ENCODE measurements at regions not wholly inside any gene's neighbourhood (a gene's known extent, or its start where the extent isn't known, plus 50 kb on each side); places are given as distances from the start of the nearest gene placed in this dataset.

- no peak overlapping the region for H3K4me3 ChIP-seq (ENCODE audit: low read depth, low read length)
- ChIA-PET POLR2A (no interaction called here), CTCF (interaction anchor here (0.6 to 3.3 kb wide), 21 partner anchors 8 to 1344 kb away, joined by 3 to 20 read pairs (median 5); no protein-coding TSS in a partner anchor)
- DNase-seq (ENCODE audit: low read depth, low spot score) = no peak
- TF ChIP-seq, protein P1, sequence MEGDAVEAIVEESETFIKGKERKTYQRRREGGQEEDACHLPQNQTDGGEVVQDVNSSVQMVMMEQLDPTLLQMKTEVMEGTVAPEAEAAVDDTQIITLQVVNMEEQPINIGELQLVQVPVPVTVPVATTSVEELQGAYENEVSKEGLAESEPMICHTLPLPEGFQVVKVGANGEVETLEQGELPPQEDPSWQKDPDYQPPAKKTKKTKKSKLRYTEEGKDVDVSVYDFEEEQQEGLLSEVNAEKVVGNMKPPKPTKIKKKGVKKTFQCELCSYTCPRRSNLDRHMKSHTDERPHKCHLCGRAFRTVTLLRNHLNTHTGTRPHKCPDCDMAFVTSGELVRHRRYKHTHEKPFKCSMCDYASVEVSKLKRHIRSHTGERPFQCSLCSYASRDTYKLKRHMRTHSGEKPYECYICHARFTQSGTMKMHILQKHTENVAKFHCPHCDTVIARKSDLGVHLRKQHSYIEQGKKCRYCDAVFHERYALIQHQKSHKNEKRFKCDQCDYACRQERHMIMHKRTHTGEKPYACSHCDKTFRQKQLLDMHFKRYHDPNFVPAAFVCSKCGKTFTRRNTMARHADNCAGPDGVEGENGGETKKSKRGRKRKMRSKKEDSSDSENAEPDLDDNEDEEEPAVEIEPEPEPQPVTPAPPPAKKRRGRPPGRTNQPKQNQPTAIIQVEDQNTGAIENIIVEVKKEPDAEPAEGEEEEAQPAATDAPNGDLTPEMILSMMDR (IDR thresholded peaks at IDR 0.05; ENCODE audit: insufficient read depth, low read length, missing control alignments) = peak; percentile 48
These were observed 184.2 kb upstream of the BMP2 start for GRCh38 chr20:6583134-6583738.

DNA sequence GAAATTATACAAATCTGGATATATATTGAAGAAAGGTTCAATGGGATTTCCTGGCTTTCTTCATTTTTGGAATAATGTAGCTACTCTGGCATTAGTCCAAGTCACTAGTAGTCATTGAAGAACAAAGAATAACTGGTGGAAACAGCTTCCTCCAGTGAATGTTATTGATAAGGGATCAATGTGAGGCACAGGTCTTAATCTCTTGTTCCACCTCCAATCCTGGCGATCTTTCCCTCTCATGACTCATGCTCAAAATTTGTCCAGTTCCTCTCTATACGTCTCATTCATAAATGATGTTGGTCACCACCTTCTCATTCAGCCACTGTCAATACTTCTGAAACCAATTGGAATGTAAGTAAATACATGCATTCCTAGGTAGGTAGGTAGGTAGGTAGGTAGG lies 185.0 kb upstream of the BMP2 start:
- POLR2A ChIA-PET = no interaction called here

GRCh38 chr20:6580486-6580885 lies 187.0 kb upstream of the BMP2 start:
- ChIA-PET POLR2A (no interaction called here), CTCF (no interaction called here)
- no peak overlapping the region for H3K4me3 ChIP-seq (ENCODE audit: low read depth, low read length)
- TF ChIP-seq, protein P1 (IDR thresholded peaks at IDR 0.05; ENCODE audit: insufficient read depth, low read length, missing control alignments) = no peak
- no peak for DNase-seq (ENCODE audit: low read depth, low spot score)

More for the DNA sequence above, 185.0 kb upstream of the BMP2 start:
- DNase-seq (ENCODE audit: low read depth, low spot score) = no peak
- TF ChIP-seq, protein P1 (IDR thresholded peaks at IDR 0.05; ENCODE audit: insufficient read depth, low read length, missing control alignments) = no peak
- CTCF ChIA-PET = interaction anchor here (0.7 to 3.3 kb wide), 19 partner anchors 7 to 1345 kb away, joined by 3 to 20 read pairs (median 5); no protein-coding TSS in a partner anchor
- H3K4me3 ChIP-seq (ENCODE audit: low read depth, low read length) = no peak overlapping the region

- CTCF ChIA-PET = no interaction called here
- no peak overlapping the region for H3K4me3 ChIP-seq (ENCODE audit: low read depth, low read length)
- no peak for DNase-seq (ENCODE audit: low read depth, low spot score)
- TF ChIP-seq, protein P1 (IDR thresholded peaks at IDR 0.05; ENCODE audit: insufficient read depth, low read length, missing control alignments) = no peak
- POLR2A ChIA-PET = no interaction called here
These were observed 187.7 kb upstream of the BMP2 start for GRCh38 chr20:6579824-6580223.

- CTCF ChIA-PET = no interaction called here
- DNase-seq (ENCODE audit: low read depth, low spot score) = no peak
- POLR2A ChIA-PET = no interaction called here
These were observed 188.1 kb upstream of the BMP2 start for GRCh38 chr20:6579417-6579816.

DNA sequence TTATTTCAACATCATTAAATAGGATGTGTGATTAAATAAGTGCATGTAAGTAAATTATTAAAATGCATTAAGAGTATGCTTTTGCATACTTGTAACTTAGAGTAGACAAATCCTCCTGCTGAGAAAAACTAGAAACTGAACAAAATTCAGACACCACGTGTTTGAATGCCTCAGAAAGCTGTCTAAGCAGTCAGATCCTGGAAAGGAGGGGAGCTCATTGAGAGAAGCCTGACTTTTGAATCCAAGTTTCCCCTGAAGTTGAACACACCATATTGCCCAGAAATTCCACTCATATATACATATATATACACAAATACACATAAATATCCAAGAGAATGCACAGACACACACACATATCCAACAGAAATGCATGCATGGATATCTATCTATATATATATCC lies 190.0 kb upstream of the BMP2 start:
- ChIA-PET POLR2A (no interaction called here), CTCF (interaction anchor here (1.3 kb wide), 1 partner anchor 10 kb away, joined by 6 read pairs; no protein-coding TSS in a partner anchor)
- no peak for DNase-seq (ENCODE audit: low read depth, low spot score)
- TF ChIP-seq, protein P1 (IDR thresholded peaks at IDR 0.05; ENCODE audit: insufficient read depth, low read length, missing control alignments) = no peak
- H3K4me3 ChIP-seq (ENCODE audit: low read depth, low read length) = no peak overlapping the region

More at GRCh38 chr20:6579417-6579816, 188.1 kb upstream of the BMP2 start:
- no peak overlapping the region for H3K4me3 ChIP-seq (ENCODE audit: low read depth, low read length)
- TF ChIP-seq, protein P1 (IDR thresholded peaks at IDR 0.05; ENCODE audit: insufficient read depth, low read length, missing control alignments) = no peak

Data from AG04449 (cell line).